Liver (tissue), 8 donors: ENCODE measurements at regions not wholly inside any gene's neighbourhood (a gene's known extent, or its start where the extent isn't known, plus 50 kb on each side); places are given as distances from the start of the nearest gene placed in this dataset.

ENCODE experiments used
- DNase-seq: peaks from one replicate; pipeline ENCODE4 v3.0.0-alpha.2; 2017; ENCODE audit warnings: low spot score
- H3K27ac ChIP-seq, 2 donors: one replicate each; pipeline ENCODE4 v1.7.0; 2013; ENCODE audit warnings: inconsistent platforms in 2 of 2, low read length in 2 of 2, control low read depth in 1 of 2, low read depth in 1 of 2, mild to moderate bottlenecking in 1 of 2
- H3K27me3 ChIP-seq, 4 donors: one replicate each; pipeline versions ENCODE4 v1.6.1 to v1.7.0; 2013; ENCODE audit warnings: low read length in 3 of 4, inconsistent platforms in 1 of 4, mild to moderate bottlenecking in 1 of 4, moderate library complexity in 1 of 4; ENCODE audit not compliant: control insufficient read depth in 4 of 4, insufficient read depth in 4 of 4
- H3K36me3 ChIP-seq, 4 donors: one replicate each; pipeline versions ENCODE4 v1.6.1 to v1.7.0; 2013; ENCODE audit warnings: low read length in 3 of 4, mild to moderate bottlenecking in 3 of 4, low read depth in 1 of 4, moderate library complexity in 1 of 4; ENCODE audit not compliant: control insufficient read depth in 4 of 4, insufficient read depth in 3 of 4
- H3K4me1 ChIP-seq, 4 donors: one replicate each; pipeline versions ENCODE4 v1.6.1 to v1.7.0; 2013; ENCODE audit warnings: low read length in 3 of 4, mild to moderate bottlenecking in 3 of 4, moderate library complexity in 1 of 4; ENCODE audit not compliant: control insufficient read depth in 4 of 4, insufficient read depth in 4 of 4
- H3K4me3 ChIP-seq, 3 donors: one replicate each; pipeline versions ENCODE4 v1.6.1 to v1.7.0; 2013; ENCODE audit warnings: low read length in 3 of 3, control low read depth in 1 of 3, low read depth in 1 of 3, mild to moderate bottlenecking in 1 of 3
- H3K9ac ChIP-seq, 2 donors: one replicate each; pipeline ENCODE4 v1.7.0; 2013; ENCODE audit warnings: low read length in 2 of 2, mild to moderate bottlenecking in 2 of 2, moderate library complexity in 2 of 2, control low read depth in 1 of 2, low read depth in 1 of 2
- H3K9me3 ChIP-seq, 4 donors: one replicate each; pipeline versions ENCODE4 v1.6.1 to v1.7.0; 2013; ENCODE audit warnings: low read length in 3 of 4; ENCODE audit not compliant: control insufficient read depth in 4 of 4
- EGR1 ChIP-seq, 2 donors: IDR thresholded peaks; 2 replicates each; pipeline ENCODE4 v1.6.1; 2016 to 2018; ENCODE audit warnings: antibody characterized with exemption in 2 of 2, low read depth in 2 of 2
- GABPA ChIP-seq, 2 donors: IDR thresholded peaks in 1 of 2; conservative IDR thresholded peaks in 1 of 2; 2 replicates each; pipeline ENCODE4 v1.6.1; 2016; ENCODE audit warnings: antibody characterized with exemption in 2 of 2, mild to moderate bottlenecking in 1 of 2, moderate library complexity in 1 of 2
- HNF4A ChIP-seq, 2 donors: conservative IDR thresholded peaks; 2 replicates each; pipeline ENCODE4 v1.6.1; 2016; ENCODE audit warnings: antibody characterized with exemption in 2 of 2, mild to moderate bottlenecking in 2 of 2
- RAD21 ChIP-seq, 2 donors: IDR thresholded peaks; 2 replicates each; pipeline ENCODE4 v1.6.1; 2016; ENCODE audit warnings: antibody characterized with exemption in 2 of 2, mild to moderate bottlenecking in 2 of 2
- TAF1 ChIP-seq: conservative IDR thresholded peaks from 2 replicates; pipeline ENCODE4 v1.6.1; 2016; ENCODE audit warnings: antibody characterized with exemption, mild to moderate bottlenecking
- WGBS: extraction: QIAGEN DNeasy Blood & Tissue Kit; methylation state at CpG from one replicate; pipeline ENCODE4 v1.1.7; 2013; 5-methylcytosine and 5-hydroxymethylcytosine counted together
- TF ChIP-seq, protein P1 (sequence below): IDR thresholded peaks from 2 replicates; pipeline ENCODE4 v1.6.1; 2016; ENCODE audit warnings: antibody characterized with exemption
- TF ChIP-seq, protein P2 (sequence below): IDR thresholded peaks from 2 replicates; pipeline ENCODE4 v1.6.1; 2016; ENCODE audit warnings: antibody characterized with exemption
- TF ChIP-seq, protein P3 (sequence below): IDR thresholded peaks from 2 replicates; pipeline ENCODE4 v1.6.1; 2016; ENCODE audit warnings: antibody characterized with exemption
- TF ChIP-seq, protein P4 (sequence below): fragments of 150-350 bp; IDR thresholded peaks from 2 replicates; pipeline ENCODE4 v1.5.1; 2017; ENCODE audit warnings: improper control_type of control experiment, low read depth, low read length; ENCODE audit not compliant: missing input control
- donor health status: healthy.
- donor health status: healthy.
- donor health status: healthy.
- donor health status: healthy.
- donor health status: healthy.

DNA sequence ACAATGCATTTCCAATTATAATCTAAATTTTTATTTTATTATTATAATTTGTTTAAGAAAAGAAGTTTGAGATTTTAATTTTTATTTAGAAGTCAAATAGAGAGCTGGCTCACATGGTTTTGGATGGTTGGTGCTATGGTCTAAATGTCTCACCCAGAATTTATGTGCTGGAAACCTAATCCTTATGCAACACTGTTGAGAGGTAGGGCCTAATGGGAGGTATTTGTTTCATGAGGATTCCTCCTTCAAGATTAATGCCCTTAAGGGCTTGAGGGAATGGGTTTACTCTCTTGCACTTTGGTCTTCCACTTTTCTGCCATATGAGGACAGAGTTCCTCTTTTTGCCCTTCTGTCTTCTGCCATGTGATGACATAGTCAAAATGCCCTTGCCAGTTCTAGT, 960.5 kb upstream of the IGFBP7 start:
- H3K9me3 ChIP-seq, result no peaks in the 10 kb centered on the region
- H3K27ac ChIP-seq, result no peak overlapping the region
- H3K9ac ChIP-seq, result no peak overlapping the region
- H3K4me3 ChIP-seq, result no peak overlapping the region
- no peak for DNase-seq
- H3K36me3 ChIP-seq, result peaks cover 0 to 2% (median 0%) of the 10 kb centered on the region in 4 donors
- peaks cover 0 to 4% (median 0%) of the 10 kb centered on the region in 4 donors for H3K27me3 ChIP-seq
- TF ChIP-seq, protein P1, sequence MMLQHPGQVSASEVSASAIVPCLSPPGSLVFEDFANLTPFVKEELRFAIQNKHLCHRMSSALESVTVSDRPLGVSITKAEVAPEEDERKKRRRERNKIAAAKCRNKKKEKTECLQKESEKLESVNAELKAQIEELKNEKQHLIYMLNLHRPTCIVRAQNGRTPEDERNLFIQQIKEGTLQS, result no peak
- no peak for TF ChIP-seq TAF1
- TF ChIP-seq RAD21 (IDR thresholded peaks at IDR 0.05), result no peak
- TF ChIP-seq, protein P2, sequence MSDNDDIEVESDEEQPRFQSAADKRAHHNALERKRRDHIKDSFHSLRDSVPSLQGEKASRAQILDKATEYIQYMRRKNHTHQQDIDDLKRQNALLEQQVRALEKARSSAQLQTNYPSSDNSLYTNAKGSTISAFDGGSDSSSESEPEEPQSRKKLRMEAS, result no peak
- TF ChIP-seq GABPA (IDR thresholded peaks at IDR 0.05 in 1 of 2, conservative IDR thresholded peaks at IDR 0.05 in 1 of 2), result no peak
- TF ChIP-seq HNF4A (conservative IDR thresholded peaks at IDR 0.05), result no peak
- TF ChIP-seq, protein P3, sequence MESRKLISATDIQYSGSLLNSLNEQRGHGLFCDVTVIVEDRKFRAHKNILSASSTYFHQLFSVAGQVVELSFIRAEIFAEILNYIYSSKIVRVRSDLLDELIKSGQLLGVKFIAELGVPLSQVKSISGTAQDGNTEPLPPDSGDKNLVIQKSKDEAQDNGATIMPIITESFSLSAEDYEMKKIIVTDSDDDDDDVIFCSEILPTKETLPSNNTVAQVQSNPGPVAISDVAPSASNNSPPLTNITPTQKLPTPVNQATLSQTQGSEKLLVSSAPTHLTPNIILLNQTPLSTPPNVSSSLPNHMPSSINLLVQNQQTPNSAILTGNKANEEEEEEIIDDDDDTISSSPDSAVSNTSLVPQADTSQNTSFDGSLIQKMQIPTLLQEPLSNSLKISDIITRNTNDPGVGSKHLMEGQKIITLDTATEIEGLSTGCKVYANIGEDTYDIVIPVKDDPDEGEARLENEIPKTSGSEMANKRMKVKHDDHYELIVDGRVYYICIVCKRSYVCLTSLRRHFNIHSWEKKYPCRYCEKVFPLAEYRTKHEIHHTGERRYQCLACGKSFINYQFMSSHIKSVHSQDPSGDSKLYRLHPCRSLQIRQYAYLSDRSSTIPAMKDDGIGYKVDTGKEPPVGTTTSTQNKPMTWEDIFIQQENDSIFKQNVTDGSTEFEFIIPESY, result no peak
- TF ChIP-seq EGR1 (IDR thresholded peaks at IDR 0.05; ENCODE audit: low read depth in 2 of 2), result no peak
- TF ChIP-seq, protein P4, sequence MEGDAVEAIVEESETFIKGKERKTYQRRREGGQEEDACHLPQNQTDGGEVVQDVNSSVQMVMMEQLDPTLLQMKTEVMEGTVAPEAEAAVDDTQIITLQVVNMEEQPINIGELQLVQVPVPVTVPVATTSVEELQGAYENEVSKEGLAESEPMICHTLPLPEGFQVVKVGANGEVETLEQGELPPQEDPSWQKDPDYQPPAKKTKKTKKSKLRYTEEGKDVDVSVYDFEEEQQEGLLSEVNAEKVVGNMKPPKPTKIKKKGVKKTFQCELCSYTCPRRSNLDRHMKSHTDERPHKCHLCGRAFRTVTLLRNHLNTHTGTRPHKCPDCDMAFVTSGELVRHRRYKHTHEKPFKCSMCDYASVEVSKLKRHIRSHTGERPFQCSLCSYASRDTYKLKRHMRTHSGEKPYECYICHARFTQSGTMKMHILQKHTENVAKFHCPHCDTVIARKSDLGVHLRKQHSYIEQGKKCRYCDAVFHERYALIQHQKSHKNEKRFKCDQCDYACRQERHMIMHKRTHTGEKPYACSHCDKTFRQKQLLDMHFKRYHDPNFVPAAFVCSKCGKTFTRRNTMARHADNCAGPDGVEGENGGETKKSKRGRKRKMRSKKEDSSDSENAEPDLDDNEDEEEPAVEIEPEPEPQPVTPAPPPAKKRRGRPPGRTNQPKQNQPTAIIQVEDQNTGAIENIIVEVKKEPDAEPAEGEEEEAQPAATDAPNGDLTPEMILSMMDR, result no peak
- H3K4me1 ChIP-seq, result no peaks in the 10 kb centered on the region

DNA sequence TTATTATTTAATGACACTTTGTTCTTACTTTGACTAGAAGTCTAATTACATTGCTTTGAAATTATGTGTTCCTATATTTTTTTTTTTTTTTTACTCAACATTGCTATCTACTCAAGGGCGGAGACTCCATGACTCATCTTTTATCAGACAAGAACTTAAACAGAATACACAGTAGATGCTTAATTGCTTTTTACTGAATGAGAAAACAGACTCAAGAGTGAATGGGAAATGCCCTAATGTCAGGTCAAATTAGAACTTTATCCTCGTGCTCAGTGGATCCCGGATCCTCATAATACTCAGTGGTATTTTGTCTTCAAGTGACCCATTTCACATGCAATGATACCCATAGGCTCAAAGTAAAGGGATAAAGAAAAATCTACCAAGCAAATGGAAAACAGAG, 954.5 kb upstream of the IGFBP7 start:
- H3K36me3 ChIP-seq, result no peaks in the 10 kb centered on the region
- DNase-seq, result no peak
- 69% methylated on average over 3 of the region's 3 CpGs for WGBS
- H3K4me3 ChIP-seq, result no peak overlapping the region
- H3K27me3 ChIP-seq, result no peaks in the 10 kb centered on the region
- no peaks in the 10 kb centered on the region for H3K4me1 ChIP-seq
- H3K9ac ChIP-seq, result no peak overlapping the region
- TF ChIP-seq, protein P4, result no peak
- H3K27ac ChIP-seq, result no peak overlapping the region
- H3K9me3 ChIP-seq, result no peaks in the 10 kb centered on the region
